WI38 (cell line): ENCODE measurements at regions not wholly inside any gene's neighbourhood (a gene's known extent, or its start where the extent isn't known, plus 50 kb on each side); places are given as distances from the start of the nearest gene placed in this dataset.

Experiments used
- H3K4me3 ChIP-seq: 2 replicates; pipeline ENCODE4 v1.5.1; 2011; ENCODE audit warnings: low read depth, mild to moderate bottlenecking, control low read depth, low read length
- TF ChIP-seq, protein P1 (sequence below): IDR thresholded peaks from 2 replicates; pipeline ENCODE4 v1.5.1; 2012; ENCODE audit warnings: low read depth, mild to moderate bottlenecking, control low read depth, low read length

DNA sequence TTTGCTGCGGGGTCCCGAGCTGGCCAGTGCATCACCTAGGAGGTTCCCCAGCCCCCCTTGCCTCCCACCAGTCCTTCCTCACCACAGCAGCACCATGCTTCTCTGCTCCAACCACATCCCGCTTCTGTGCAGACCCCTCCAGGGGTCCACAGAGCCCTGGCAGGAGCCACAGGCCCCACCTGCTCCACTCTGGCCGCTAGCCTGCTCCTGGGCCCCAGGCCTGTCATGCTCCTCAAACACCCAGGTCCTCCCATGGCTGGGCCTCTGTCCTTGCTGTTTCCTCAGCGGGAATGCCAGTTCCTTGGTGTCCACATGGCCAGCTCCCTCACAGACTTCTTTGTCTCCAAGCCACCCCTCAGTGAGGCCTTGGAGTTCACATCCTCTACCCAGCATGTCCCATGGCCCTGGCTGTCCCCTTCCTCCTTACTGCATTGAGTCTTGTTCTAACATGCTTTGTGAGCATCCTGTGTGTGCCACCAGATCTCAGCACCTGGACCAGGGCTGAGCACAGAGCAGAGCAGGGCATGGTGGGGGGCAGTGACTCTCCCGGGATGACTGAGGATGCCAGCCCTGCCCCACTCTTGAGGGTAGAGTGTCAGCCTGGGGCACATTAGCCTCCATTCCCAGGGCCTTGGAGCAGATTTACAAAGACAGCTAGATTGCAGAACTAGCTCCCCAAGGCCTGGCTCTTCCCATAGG lies 201.0 kb upstream of the HS6ST1 start:
- H3K4me3 ChIP-seq: no peak overlapping the region
- TF ChIP-seq, protein P1, sequence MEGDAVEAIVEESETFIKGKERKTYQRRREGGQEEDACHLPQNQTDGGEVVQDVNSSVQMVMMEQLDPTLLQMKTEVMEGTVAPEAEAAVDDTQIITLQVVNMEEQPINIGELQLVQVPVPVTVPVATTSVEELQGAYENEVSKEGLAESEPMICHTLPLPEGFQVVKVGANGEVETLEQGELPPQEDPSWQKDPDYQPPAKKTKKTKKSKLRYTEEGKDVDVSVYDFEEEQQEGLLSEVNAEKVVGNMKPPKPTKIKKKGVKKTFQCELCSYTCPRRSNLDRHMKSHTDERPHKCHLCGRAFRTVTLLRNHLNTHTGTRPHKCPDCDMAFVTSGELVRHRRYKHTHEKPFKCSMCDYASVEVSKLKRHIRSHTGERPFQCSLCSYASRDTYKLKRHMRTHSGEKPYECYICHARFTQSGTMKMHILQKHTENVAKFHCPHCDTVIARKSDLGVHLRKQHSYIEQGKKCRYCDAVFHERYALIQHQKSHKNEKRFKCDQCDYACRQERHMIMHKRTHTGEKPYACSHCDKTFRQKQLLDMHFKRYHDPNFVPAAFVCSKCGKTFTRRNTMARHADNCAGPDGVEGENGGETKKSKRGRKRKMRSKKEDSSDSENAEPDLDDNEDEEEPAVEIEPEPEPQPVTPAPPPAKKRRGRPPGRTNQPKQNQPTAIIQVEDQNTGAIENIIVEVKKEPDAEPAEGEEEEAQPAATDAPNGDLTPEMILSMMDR: no peak

DNA sequence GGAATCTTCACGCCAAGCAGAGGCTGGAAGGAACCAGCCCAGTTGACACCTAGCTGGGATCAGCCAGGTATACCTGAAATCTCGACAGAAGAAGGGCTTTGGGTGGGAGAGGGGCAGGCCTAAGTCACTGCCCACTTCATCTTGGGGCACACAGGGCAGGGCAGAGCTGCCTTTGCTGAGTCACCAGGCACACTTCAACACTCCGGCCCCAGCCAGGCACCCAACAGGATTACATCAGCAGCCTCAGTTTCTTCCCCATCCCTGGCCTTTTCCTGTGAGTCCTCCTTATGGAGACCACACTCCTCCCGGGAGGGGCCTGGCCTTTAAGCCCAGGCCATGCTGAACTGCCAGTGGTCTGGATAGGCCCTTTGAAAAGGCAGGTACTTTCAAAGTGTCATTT lies 201.7 kb upstream of the HS6ST1 start:
- TF ChIP-seq, protein P1: no peak
- H3K4me3 ChIP-seq: no peak overlapping the region

DNA sequence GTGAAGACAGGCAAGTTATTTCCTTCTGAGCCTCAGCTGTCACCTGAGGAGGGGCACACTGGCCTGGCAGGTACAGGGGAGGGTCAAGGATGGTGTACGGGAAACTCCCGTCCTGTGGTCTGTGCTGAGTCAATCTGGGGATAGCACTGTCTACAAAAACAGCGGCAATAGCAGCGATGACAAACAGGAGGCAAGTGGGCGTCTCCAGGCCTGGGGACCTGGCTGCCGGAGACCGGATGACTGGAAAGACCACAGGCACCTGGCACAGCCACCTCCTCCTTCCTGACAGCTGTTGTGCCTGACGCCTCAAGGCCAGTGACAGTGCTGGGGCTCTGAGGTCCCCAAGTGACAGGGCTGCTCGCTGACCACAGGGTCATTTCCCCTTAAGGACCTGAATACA lies 202.1 kb upstream of the HS6ST1 start:
- no peak overlapping the region for H3K4me3 ChIP-seq
- TF ChIP-seq, protein P1: no peak

DNA sequence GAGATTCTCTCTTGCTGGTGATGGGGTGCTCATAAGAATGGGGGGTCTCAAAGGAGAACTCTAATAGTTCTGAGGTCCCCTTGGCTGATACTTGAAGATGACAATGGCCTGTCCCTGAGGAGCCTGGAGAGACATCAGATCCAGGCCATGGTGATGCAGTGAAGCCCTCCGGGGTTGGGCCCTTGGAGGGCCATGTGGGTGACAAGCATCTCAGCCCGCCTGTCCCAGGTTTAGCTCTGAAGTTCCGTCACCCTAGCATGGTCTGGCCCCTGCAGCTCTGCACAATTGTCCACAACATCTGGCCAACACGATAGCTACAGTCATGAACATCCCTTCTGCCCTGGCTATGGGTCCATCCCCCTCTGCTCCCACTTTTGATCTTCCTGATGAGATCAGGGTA lies 202.8 kb upstream of the HS6ST1 start:
- H3K4me3 ChIP-seq: no peak overlapping the region
- TF ChIP-seq, protein P1: no peak

DNA sequence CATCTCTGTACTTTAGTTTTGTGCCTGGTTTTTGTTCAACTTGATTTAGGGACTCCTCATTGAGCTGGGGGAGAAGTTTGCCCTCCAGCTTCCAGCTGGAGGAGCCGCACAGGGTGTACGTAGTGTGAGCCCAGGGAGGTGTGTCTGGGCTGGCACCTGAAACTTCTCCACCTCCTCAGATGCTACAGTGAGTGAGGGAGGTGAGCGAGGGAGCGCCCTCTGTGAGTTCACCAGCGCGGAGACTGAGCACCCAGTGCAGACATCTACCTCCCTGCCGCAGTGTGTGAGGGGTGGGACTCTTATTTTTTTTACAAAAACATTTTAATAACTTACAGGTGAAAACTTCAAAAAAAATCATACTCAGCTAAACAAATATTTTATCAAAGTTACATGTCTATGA lies 204.2 kb upstream of the HS6ST1 start:
- TF ChIP-seq, protein P1: no peak
- no peak overlapping the region for H3K4me3 ChIP-seq

DNA sequence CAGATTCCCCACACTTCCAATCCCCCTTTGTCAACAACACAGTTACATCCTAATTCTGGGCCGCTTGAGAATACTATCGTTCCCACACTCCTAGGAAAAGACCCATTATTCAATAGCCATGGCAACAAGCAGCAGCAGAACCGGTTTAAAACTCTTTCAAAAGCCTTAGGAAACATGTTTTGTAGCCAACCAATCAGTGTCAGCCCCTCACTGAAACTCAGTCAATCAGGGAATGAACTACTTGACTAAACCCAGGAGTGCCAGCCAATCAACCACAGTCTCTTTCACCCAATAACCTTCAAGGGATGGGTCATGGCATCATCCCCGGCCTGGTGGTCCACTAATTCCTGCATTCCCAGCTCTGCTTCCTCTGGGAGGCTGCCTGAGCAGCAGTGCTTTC lies 204.8 kb upstream of the HS6ST1 start:
- TF ChIP-seq, protein P1: no peak
- H3K4me3 ChIP-seq: no peak overlapping the region

DNA sequence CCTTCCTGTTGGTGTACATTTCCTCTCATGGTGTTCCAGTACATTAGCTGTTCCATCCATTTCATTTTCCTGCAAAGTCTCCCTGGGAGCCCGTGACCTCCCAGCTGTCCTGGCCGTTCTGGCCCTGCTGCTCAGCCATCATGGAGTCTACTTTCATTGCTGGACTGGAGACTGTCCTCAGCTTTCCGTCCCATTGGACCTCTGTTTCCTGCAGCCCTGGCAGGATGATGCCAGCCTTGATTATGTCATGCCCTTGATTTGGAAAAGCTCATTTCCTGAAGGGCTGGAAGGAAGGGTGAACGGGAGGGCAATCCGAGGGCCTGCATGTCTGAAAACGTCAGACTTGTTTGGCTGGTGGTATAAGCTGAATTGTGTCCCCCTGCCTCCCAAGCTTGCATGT lies 205.5 kb upstream of the HS6ST1 start:
- no peak overlapping the region for H3K4me3 ChIP-seq
- TF ChIP-seq, protein P1: no peak
